ENCODE measurements at regions not wholly inside any gene's neighbourhood (a gene's known extent, or its start where the extent isn't known, plus 50 kb on each side); places are given as distances from the start of the nearest gene placed in this dataset.
"Not testable (repeated sequence)": the region's sequence is repeated elsewhere in the genome, so short reads cannot be mapped to it uniquely, and the experiment has no call there.

- no peak for DNase-seq
Measured at GRCh38 chr3:194054540-194054939, 81.4 kb upstream of the HES1 start.

DNA sequence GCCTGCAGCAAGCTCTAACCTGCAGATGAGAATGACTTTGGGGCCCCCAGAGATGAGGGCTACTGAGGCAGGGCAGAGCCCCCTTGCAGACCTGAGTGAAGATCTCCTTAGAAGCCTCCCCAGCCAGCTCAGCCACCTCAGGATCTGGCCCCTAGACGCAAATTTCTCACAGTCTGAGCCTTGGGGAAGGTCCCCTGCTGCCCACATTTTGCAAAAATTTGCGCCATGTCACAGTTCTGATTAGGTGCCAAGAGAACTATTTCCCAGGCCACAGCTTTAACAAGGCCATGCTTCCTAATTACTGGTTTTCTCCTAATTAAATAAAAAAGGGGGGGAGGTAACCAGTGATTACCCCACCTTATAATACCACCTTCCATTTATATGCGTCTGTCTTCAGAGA, 81.0 kb upstream of the HES1 start:
- DNase-seq: no peak

DNA sequence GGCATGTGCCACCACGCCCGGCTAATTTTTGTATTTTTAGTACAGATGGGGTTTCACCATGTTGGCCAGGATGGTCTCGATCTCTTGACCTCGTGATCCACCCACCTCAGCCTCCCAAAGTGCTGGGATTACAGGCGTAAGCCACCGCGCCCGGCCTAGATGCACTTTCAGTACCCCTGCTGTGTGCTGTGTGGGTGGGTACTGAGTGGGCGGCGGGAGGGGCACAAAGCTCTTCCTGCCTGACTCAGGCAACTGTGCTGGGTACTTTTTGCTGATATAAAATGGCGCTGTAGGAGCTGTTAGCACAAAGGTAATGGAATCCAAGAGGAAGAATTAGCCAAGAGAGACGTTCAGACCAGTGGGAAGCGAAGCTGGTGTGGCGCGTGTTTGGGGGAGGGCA, 79.6 kb upstream of the HES1 start:
- DNase-seq: not testable (repeated sequence)

GRCh38 chr3:194056731-194057415, 79.1 kb upstream of the HES1 start:
- DNase-seq: no peak

DNA sequence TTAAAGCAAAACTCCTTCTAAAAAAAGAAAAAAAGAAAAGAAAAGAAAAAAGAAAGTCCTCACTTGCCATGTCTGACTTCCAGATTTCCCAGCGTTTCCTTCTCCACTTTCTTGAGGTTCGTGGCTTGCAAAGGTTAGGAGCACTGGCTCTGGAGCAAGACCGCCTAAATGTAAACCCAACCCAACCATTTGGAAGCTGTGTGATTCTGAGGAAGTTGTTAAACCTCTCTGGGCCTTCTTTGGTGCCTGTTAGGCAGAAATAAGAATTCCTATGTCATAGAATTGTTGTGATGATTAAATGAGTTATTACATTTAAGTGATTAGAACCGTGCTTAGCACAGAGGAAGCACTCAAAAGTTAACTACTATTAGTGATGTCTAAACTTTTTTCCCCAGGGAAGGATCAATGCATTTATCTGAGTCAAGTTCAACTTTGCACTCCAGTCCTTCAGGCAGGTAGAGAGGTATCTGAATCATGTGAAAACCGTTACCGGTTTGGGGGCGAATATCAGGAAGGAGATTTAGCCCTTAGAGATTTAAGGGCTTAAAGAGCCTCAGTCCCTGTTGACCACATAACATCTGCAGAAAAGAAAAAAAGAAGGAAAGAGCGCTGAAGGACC, 78.3 kb upstream of the HES1 start:
- no peak for DNase-seq

- DNase-seq: peak; percentile 26
Measured at GRCh38 chr3:194058189-194058571, 77.8 kb upstream of the HES1 start.

- DNase-seq: no peak
Measured at GRCh38 chr3:194058753-194059152, 77.2 kb upstream of the HES1 start.

GRCh38 chr3:194061421-194062030, 74.4 kb upstream of the HES1 start:
- DNase-seq: no peak

GRCh38 chr3:194062830-194063229, 73.1 kb upstream of the HES1 start:
- DNase-seq: no peak

DNA sequence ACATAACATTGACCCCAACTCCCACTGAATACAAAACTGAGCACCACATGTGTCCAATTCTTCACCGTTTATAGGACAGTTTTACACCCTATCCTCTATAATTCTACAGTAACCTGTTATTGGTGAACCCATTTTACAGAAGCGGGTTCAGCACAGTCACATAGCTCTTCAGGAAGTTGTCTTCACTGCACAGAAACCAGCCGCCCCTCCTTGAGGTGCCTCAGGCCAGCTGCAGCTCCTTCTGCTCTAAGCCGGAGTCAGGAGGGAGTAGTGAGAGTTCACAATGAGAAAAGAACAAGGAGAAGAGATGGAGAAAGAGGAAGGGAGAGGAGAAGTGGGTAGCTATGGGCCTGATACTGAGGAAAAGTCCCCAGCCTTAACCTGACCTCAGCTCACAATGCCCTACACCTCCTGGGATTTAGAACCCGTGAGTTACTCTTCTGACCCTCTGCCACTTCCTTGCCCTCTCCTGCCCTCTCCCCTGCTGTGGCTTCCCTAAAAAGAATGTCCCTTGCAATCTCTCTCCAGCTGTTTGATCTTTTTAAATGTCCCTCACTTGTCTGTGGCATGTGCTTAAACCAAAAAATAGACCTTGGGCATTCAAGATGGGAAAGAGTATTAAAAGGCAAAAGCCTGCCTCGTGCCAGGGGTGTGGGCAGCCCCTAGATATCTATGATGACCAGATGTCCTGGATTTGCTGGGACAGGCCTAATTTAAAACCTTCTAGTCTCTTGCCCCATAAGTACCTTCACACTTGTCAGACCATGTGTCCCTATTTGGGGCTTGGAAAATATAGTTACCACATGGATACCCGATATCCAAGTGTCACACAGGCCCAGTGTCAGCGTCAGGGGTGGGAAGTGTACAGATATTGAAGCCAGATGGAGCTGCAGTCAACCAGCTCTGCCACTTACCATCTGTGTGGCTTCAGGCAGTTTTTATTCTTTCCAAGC, 71.3 kb upstream of the HES1 start:
- no peak for DNase-seq

- DNase-seq: not testable (repeated sequence)
Measured at GRCh38 chr3:194067327-194067726, 68.6 kb upstream of the HES1 start.

GRCh38 chr3:194067949-194068362, 68.0 kb upstream of the HES1 start:
- DNase-seq: no peak

- DNase-seq: no peak
Measured at GRCh38 chr3:194069421-194070219, 66.3 kb upstream of the HES1 start.

DNA sequence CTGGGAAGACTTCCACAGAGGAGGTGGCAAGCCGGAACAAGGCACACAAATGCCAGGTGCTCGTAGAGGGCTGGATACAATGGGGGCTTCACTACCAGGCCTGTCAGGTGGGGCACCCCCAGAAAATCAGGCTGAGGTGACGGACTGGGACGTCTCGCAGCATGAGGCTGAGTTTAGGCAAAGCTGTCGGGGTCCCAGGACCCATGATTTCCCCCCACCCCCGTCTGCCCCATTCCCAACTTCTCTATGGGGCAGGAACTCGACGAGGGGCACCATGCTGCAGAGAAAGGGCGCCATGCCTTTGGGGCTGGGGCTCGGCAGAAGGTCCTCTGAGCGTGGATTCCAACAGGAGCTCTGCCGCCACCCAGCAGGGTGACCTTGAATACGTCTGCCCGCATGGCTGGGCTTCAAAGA, 65.7 kb upstream of the HES1 start:
- DNase-seq: no peak

DNA sequence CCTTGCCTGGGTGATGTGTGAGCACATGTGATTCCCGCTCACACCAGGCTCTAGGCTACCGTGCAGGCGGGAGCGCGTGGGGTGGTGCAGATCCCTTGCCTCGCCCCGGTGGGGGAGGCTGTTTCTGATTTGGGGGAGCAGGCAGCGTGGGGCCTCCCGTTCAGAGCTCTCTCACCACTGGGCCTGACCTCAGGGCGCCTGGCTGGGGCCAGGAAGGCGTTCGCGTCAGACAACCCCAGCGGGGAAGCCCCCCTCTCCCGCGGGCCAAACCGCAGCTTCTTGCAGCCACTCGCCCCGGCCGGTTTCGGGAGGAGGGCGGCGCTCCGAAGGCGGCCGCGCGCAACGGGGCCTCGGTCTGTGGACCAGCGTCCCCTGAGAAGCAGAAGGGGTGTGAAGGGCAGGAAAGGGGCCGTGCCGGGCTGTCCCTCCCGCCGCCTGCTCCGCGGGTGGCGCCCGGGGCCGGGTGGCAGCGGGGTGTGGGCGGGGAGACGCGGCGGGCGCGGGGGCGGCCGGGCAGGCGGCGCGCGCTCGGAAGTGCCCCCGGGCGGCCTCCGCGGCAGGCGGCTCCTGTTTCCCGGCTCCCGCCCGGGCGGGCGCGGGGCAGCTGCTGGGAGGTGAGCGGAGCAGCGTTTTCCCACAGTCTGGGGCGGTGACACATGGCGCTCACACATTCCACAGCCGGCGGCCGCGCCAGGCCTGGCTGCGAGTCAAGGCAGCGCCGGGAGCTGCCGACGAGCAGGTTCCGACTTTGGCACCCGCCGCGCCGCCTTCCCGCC, 65.1 kb upstream of the HES1 start:
- DNase-seq: peak; percentile 66

GRCh38 chr3:194072097-194072428, 63.9 kb upstream of the HES1 start:
- DNase-seq: no peak

- no peak for DNase-seq
Measured at GRCh38 chr3:194072691-194073279, 63.2 kb upstream of the HES1 start.

GRCh38 chr3:194073926-194074325, 62.0 kb upstream of the HES1 start:
- no peak for DNase-seq

DNA sequence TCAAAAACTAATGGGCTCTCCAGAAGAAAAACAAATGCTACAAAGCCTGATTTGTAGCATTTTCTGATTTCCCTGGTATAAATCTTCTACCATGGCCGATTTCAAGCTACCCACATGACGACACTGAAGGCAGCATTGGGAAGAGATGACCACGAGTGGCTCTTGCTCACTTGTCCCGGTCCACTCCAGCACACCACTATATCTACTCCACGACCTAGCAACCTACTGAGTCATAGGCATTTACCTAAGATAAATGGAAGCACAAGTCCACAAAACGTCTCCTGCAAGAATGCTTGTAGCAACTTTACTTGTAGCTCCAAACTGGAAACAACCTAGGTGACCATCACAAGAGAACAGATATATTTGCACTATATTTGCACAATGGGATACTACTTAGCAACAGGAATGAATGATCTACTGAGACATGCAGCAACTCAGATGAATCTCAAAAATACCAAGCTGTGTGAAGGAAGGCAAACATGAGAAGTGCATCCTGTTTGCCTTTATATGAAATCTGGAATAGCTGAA, 60.8 kb upstream of the HES1 start:
- no peak for DNase-seq

- DNase-seq: no peak
Measured at GRCh38 chr3:194075802-194076460, 60.0 kb upstream of the HES1 start.

DNA sequence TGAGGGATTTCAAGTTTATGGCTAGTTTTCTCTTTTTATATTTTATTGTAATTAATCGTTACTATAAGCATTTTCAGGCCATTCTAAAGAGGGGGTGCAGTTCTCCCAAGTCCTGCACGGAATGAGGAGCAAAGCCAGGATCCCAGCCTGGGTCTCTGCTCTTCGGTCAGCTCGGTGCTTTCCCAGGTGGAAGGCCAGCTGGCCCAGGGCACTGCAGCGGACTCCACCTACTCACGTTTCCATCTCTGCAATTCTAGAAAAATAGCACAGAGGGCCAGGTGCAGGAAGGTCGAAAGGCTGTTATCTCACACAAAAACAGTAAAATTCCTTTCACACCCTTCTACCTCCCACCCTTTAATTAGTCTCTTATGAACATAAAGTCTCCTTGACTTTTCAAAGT, 59.5 kb upstream of the HES1 start:
- no peak for DNase-seq

Data from stimulated activated CD4-positive, alpha-beta T cell treated with anti-CD3 and anti-CD28 coated beads, Interleukin-4, amount 100 ng/mL, for 24 hours (primary cell).